Stimulated activated CD8-positive, alpha-beta memory T cell treated with anti-CD3 and anti-CD28 coated beads, Interleukin-15, amount 100 ng/mL, for 1 hour (primary cell): ENCODE measurements at regions not wholly inside any gene's neighbourhood (a gene's known extent, or its start where the extent isn't known, plus 50 kb on each side); places are given as distances from the start of the nearest gene placed in this dataset.
"Not testable (repeated sequence)": the region's sequence is repeated elsewhere in the genome, so short reads cannot be mapped to it uniquely, and the experiment has no call there.

Source experiments
- DNase-seq: peaks from one replicate; pipeline ENCODE4 v3.0.0-alpha.2; 2020; ENCODE audit warnings: low read depth

DNA sequence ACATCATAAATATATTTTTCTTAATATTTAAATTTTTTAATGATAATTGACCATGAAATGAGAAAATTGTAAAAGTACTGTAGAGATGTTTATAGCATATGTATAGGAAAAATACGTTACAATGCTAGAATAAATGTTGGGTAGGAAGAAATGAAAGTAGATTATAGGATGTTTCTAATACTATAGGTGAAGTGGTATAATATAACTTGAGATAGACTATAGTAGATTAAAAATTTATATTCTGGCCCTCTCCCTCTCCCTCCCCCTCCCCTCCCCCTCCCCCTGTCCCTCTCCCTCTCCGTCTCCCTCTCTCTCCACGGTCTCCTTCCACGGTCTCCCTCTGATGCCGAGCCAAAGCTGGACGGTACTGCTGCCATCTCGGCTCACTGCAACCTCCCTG lies 585.9 kb upstream of the SEMA6D start:
- DNase-seq: not testable (repeated sequence)

DNA sequence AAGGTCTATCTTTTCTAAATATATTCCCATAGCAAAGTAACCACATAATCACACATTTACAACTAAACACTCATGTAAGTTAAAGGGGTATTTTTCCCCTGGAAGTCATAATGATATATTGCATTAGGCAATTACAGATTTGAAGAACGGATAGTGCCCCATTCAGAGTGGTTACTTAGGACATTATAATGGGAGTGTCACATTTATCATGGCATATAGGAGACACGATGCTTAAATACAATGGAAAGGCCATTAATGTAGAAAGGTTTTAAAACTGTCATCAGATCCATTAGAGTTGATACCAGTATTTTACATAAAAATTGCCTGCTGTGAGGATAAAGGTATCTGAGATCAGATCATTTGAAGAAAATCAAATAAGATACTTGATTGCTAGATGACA lies 582.0 kb upstream of the SEMA6D start:
- no peak for DNase-seq

DNA sequence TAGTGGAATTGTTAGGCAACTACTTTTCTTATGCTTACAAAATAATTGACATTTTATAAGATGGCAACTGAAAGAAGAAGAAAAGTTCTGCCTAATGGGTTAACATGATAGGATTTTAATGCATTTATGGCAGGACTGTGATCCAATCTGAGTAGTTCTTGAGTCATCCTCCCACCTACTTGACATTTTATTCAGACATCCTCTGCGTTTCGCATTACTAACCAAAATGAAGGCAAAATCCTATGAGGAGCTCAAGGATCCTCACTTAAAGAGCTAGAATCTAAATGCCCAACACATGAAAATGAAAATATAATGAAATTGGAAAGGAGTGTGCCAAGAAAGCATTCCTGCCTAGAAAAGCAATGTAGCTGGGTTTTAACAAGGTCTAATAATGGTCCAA lies 581.1 kb upstream of the SEMA6D start:
- DNase-seq: no peak

DNA sequence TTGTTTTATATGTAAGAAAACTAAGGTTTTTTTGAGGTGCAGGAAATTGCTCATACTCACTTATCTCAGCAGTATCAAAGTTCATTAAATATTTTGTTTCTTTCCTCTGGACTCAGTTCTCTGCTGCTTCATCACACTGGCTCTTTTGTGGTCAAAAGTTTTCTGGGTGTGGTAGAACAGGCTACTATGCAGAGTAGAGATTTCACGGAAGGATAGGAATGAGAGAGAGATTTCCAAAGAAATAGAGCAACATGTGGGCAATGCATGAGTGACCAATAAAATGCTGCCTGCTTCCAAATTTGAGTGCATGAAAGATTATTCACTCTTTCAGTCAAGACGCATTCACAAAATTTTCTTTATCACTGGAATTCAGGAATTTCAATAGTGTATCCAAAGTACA lies 577.3 kb upstream of the SEMA6D start:
- DNase-seq: no peak

DNA sequence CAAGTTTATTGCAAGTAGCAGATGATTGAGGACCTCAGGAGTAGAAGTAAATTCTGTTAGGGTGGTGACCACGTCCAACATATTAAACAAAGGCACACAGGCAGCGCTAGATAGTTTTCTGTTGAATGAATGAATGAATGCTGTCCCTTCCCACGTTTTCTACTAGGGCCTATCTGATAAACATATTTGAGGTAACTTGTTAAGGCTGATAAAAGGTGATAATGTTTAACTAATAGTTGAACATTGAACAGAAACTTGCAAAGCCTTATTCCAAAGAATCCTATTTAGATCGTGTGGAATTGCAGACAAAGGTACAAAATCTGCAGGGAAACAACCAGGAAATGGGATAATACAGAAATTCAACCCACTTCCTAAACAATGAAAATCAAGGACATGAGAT lies 559.5 kb upstream of the SEMA6D start:
- DNase-seq: no peak

DNA sequence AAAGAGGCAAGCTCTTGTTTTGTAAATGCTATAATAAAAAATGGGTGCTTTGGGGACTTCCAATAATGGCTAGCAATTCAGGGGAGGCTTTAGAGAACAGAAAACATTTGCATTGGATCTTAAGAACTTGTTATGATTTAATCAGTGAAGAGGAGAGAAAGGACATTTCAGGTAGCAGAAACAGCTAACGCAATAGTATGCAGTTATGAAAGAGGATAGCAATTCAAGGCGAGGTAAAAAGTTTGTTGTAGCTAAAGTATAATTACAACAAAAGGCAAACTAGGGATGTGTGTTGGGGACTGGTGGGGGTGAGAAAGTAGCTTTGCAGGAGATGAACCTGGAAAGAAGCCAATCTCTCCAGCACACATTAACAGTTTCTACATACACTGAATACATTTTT lies 558.7 kb upstream of the SEMA6D start:
- DNase-seq: no peak

DNA sequence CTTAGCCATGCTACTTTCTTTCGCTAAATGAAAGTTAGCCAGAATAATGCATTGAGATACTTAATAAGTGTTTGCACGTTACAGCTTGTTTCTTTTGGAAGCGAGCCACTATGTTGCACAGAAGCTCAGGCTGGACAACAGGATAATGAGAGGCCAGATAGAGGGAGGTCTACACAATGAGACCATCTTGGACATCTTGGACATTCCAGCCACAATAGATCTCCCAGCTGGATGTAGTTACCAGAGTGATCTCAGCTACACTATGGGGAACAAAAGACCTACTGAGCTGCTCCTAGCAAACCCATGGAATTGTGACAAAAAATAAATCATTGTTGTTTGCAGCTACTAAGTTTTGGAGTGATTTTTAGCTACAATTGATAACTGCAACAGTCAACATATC lies 540.1 kb upstream of the SEMA6D start:
- DNase-seq: no peak

DNA sequence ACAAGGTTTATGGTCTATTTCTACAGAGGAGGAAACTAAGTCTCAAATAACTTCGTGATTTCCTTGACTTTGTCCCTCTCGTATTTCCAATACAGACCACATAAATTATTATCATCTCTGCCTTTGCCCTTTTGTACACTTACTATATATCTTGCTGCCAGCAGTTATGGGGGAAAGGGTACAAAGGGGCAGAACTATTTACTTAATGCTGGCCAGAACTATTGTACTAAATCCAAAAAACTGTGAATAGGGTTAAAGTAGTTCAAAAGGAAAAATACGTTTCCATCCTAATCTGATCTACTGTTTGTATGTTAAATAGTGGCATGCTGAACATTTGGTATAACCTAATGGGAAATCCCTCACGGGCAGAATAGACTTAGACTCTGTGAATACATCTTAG lies 537.3 kb upstream of the SEMA6D start:
- no peak for DNase-seq

DNA sequence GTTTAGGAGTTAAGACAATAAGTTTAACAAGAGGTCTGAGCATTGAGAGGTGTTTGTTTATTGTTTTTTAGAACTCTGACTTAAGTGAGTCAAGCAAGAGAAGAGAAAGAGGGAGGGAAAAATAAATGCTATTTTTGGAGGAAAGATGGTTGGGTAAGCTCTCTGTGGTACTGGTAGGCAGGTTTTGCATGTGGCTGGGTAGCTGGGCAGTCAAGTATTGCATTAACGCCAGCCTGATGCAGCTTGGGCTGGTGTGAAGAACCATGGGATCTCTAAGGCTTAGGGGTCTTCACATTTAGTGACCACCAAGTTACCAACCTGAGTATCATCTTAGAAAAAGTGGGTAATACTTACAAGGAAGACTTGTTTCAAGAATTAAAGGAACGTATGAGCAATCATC lies 534.5 kb upstream of the SEMA6D start:
- DNase-seq: no peak

DNA sequence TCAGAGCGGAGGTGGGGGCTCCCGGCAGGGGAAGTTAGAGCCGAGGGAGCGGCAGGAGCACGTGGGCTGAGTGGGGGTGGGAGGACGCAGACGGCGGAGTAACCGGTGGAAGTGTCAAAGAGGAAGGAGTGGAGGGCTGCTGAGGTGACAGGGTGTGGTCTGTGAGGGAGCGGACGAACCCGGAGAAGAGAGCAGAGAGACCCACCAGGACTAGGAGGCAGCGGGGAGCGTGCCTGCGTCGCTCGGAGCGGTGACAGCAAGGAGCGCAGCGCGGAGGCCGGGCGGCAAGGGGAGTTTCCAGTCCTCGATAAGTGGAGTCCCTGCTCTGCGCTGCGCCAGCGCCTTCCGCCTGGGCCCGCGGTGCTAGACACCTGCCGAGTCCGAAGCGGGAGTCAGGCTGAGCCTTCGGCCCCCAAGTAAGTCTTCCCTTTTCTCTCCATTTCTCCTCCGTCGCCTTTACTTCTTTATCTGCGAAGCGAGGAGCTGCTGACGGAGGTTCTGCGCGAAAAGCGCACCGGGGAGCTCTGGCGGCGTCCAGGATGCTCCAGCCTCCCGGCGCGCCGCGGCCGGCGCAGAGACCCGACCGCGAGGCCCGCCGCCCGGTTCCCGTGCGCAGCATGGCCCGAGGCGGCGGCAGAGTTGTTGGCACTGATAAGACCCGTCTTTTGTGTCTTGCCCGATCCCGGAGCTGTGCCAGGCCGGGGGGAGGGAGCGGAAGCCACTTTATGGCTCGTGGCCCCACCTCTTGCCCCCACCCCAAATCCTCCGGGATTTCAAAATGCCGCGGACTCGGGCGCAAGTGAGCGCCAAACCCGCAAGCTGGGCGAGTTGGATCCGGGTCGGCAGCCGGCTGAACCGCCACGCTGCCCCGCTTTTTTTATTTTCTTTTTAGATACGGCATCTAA lies 533.0 kb upstream of the SEMA6D start:
- no peak for DNase-seq

DNA sequence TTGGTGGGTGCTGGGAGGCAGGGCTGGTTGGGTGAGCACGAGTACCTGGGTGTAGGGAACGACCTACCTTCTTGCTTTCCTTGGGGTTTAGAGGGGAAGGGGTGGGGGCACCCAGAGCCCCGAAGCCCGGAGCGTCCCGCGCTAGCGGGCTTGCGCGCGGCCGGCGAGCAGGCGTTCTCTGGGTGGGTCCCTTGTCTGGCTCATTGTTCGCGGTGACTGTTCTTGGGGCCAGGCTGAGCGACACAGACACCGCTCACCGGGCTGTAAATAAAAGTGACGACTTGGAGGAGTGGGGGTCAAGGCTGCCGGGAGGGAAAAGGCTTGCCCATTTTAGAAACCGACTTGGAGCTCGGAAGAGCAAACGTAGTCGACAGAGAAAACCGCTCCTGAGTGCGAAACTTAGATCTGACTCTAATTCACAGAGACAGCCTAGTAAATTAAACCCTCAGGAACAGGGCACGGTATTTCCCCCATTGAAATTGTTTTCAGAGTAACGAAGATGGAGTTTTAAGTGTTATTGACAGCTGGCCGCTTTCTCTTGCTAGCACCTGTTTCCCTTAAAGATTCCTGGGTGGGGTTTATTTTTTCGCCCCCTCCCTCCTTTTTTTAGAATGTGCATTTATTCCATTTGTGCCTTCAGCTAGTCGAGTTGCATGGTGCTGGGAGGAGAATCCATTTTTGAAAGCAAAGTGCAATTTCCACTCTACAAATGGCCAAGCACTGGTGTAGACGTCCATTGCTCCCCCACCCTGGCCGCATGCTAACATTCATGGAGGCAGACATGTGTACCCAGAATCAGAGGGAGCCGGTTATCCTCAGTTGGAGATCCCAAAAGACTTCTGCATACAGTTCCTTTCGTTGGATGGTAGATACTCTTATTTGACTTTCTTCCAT lies 532.1 kb upstream of the SEMA6D start:
- DNase-seq: no peak

DNA sequence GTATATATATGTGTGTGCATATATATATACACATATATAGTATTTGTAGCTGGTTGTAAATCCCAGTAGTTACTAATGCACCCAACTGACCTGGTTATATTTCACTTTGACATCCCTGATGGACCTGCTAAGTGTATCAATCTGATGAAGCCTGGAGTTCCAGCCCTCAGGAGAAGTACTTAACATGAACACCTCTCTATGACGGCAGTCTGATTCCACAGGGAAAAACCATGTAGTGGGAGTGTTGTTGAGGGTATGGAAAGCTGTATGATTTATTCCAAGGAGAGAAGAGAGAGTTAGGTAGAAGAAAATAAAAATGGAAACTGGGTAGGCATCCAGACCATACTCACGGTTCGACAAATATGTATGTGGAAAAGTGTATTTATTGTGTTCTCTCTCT lies 531.2 kb upstream of the SEMA6D start:
- no peak for DNase-seq

DNA sequence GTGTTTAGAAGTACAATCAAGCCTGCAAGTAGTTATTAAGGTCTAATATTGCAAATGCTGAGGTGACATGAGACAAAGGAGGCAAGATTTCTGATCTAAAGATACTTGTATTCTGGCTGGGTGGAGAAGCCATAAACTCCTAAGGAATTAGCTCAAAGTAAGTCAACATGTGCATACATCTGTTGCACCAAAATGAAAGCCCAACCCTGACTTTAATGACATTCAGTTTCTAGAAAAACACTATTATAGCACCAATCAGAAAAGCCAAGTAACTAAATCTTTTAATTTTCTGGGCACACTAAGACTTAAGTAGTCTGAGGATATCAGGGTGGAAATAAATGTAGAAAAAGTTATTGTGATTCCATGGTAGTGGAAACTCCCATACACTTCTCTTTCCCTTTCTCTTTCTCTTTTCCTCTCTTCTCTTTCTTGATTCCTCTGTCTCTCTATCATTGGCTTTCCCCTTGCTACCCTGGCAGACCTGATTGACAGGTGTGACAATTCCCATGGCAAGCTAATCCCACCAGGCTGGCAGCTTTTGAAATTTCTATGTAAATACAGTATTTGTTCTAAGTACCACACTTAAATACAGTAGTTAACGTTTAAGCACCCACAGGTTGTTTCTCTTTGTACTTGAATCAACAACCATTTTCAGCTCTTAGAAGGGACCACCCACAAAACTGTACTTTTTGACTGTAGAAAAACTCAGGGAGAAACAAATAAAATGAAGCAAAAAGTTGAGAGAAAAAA lies 528.4 kb upstream of the SEMA6D start:
- DNase-seq: no peak

DNA sequence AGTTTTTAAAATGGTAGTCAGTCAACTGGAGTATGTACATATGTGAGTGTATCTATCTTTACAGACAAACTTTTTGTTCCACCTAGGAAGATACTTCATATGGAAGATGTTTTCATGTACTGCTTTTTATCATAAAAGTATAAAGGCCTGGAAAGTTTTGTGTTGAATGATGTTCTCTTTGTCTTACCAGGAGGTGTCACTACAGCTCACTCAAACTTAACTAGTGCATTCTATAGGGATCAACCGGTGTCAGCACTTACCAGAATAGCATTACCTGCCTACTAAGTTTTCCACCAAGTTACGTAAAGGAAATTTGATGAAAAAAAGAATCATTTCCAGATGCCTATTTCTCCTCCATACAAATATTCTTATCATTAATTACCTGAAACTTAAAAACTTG lies 522.6 kb upstream of the SEMA6D start:
- DNase-seq: no peak

DNA sequence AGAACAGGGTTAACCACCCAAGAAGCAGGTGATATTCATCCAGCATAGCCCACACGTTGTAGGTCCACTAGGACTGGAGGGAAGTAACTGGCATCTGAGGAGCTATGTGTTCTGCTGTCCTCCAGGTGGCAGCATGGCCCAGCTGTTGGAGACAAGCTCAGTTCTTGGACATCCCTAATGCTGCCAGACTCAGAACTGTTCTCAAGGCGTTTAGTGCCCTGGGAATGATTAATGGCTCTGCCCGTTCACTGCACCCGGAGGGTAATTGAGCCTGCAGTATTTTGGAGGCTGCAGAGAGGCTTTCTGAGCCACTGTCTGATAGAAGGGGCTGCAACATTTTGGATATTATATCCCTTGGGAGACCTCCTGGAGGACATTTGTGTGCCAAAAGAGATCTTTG lies 521.3 kb upstream of the SEMA6D start:
- DNase-seq: no peak

DNA sequence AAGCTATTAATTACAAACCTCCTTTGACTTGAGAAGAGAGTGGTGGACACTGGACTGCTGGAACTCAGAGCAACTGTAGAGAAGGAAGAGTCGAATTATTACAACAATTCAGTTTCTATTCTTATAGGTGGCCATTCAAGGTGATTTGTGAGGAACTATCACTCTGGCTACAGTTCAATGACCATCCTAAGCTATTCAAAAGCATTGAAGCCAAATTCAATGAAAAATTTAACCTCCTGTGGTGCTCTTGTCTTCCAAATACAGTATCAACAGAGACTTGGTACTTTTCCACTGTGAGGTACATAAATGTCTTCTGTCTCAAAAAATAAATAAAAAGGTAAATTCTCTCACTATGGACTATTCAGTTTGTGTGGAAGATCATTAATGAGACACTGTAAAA lies 513.3 kb upstream of the SEMA6D start:
- no peak for DNase-seq

DNA sequence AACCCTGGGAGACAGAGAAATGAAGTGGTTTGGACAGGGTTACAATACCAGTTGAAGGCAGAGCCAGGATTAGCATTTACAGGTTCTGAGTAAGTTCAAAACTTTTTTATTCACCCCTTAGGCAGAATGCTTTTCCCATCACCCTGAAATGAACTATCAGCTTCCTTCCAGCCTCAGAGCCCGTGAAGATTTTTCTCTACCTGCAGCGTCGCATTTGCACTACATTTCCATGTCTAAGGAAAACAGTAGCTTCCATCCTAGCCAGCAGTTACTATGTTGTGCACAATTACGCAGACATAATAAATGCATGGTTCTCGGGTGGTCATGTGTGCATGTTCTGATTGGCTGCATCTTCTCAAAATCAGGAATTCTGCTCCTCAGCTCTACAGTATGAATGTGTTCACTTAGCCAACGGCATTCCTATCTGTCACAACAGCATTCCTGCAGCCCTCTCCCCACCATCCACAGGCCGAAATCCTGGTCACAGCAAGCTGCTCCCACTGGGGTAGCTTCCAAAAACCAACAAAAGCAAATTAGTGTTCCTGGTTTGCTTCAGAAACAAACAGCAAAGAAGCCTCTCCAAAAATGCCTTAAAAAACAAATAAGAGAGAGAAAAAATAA lies 510.8 kb upstream of the SEMA6D start:
- DNase-seq: no peak

DNA sequence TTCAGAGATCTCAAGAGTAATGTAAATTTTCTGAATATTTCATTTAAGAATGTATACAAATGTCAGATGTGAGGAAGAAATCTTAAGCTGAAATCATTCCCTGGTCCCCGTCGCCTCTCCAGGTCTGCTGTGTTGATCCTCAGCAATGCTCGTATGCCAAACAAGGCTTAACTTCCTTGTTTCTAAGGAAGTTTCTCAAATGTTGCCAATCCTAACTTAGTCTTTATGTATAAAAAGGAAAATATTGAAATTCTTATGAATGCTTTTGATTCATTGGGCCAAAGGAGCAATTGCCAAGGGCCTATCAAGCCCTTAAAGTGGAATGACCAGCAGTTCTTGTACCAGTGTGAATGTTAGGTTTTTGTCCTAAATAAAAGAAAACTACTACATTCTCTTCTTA lies 507.7 kb upstream of the SEMA6D start:
- DNase-seq: no peak

DNA sequence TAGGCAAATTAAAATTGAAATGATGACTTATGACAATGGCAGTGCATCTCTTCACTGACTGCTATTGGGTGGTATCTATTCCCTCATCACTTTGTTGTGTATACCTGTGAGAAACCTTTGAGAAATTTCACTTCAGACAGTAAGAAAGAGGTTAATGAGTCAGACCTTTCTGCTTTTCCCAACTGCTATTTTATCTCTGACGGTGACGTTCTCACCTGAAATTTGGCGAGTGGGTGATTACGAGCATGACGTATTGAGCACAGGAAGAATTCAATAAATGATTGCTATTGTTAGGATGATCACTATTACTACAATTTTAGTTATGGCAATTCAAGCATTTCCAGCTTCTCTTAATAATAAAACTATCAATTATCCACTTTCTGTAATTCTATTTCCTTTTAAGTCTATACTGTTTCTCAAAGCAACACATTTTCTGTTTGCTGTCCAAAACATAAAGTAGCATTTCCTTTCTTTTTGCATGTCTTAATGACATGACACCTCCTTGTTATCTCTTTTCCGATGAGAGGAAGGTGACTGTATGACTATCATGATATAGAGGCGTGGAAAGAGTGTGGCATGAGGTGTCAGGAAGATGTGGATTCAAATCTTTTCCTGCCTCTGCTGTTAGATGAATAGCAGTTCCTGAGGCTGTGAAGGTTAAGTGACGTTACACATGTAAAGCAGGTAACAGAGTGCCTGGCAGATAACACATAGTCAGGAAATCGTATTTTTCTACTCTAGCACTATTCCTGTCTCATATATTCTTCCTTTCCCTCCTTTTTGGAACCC lies 504.9 kb upstream of the SEMA6D start:
- DNase-seq: no peak

DNA sequence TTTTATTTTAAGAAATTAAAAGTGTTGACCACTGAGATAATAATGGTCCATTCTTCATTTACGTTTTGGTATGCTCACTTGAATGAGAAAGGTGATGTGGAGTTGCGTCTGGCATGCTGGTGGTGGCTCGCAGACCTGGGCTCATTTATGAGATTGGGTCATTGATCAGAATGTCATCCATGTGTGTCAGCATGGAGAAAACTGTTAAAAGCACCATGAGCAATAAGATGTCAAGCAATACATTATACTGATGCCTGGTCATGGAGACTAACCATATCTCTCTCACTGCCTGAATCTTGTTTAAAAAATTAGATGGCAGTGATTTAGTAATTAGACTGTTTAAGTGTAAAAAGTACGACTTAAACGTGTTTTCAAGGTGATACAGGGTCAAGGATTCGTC lies 503.4 kb upstream of the SEMA6D start:
- DNase-seq: no peak

DNA sequence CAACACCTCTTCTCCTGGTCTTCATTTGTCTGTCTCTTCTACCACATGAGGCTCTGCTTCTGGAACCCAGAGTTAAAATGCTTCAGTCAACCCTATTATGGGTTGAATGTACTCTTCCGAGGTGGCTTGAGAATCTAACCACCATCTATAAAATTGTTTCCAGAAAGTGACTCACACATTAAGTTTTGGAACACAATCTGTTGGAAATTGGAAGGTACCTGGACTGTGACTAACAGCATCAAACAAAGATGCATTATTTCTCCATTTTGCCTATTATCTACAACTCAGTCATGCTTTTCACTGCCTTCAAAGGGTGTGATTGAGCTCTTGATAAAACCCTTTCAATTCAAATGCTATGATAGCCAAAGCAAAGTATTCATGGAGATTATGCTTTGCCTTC lies 499.0 kb upstream of the SEMA6D start:
- no peak for DNase-seq
